HepG2 (cell line): ENCODE measurements at regions not wholly inside any gene's neighbourhood (a gene's known extent, or its start where the extent isn't known, plus 50 kb on each side); places are given as distances from the start of the nearest gene placed in this dataset.
A peak's percentile ranks its signal among the peaks of the same experiment; 100 is the strongest.

ENCODE experiments used
- ARID5B ChIP-seq: IDR thresholded peaks from 2 replicates; pipeline ENCODE4 v1.4.0; 2020; ENCODE audit warnings: mild to moderate bottlenecking, missing genetic modification reagents
- ATF4 ChIP-seq, 2 experiments: fragments of 450-650 bp in 1 of 2; sonication (generic) in 1 of 2; formaldehyde crosslinking; IDR thresholded peaks; 2 replicates each; pipeline versions ENCODE4 v1.5.0 to v1.8.0; 2020 to 2022; ENCODE audit warnings: mild to moderate bottlenecking in 1 of 2, missing genetic modification reagents in 1 of 2
- CHD2 ChIP-seq: IDR thresholded peaks from 2 replicates; pipeline ENCODE4 v1.6.1; 2011; ENCODE audit warnings: low read depth, low read length, improper control_type of control experiment
- DNMT1 ChIP-seq: sonication (generic); formaldehyde crosslinking; IDR thresholded peaks from 2 replicates; pipeline ENCODE4 v1.5.1; 2020; ENCODE audit warnings: mild to moderate bottlenecking, missing genetic modification reagents
- GTF2F1 ChIP-seq: fragments of 150-350 bp; IDR thresholded peaks from 2 replicates; pipeline ENCODE4 v1.6.1; 2014; ENCODE audit warnings: low read length
- GZF1 ChIP-seq: sonication (generic); formaldehyde crosslinking; IDR thresholded peaks from 2 replicates; pipeline ENCODE4 v1.5.1; 2020; ENCODE audit warnings: mild to moderate bottlenecking, missing genetic modification reagents
- IRF9 ChIP-seq: sonication (generic); formaldehyde crosslinking; IDR thresholded peaks from 2 replicates; pipeline ENCODE4 v1.8.0; 2022; ENCODE audit warnings: missing genetic modification reagents, mild to moderate bottlenecking, borderline replicate concordance
- LBX2 ChIP-seq: sonication (generic); formaldehyde crosslinking; IDR thresholded peaks from 2 replicates; pipeline ENCODE4 v1.5.0; 2020; ENCODE audit warnings: missing genetic modification reagents, mild to moderate bottlenecking, borderline replicate concordance
- MATR3 ChIP-seq: sonication (generic); formaldehyde crosslinking; IDR thresholded peaks from 2 replicates; pipeline ENCODE4 v1.4.0; 2020; ENCODE audit warnings: missing genetic modification reagents
- NR1H2 ChIP-seq: sonication (generic); formaldehyde crosslinking; IDR thresholded peaks from 2 replicates; pipeline ENCODE4 v1.8.1; 2022; ENCODE audit warnings: low read depth, missing genetic modification reagents, borderline replicate concordance
- PCBP1 ChIP-seq: fragments of 200-400 bp; formaldehyde crosslinking; IDR thresholded peaks from 2 replicates; pipeline ENCODE4 v1.6.1; 2017; ENCODE audit warnings: mild to moderate bottlenecking, low read depth, low read length, borderline replicate concordance
- SMAD1 ChIP-seq: sonication (generic); formaldehyde crosslinking; IDR thresholded peaks from 2 replicates; pipeline ENCODE4 v1.4.0; 2020; ENCODE audit warnings: missing genetic modification reagents, low read depth, mild to moderate bottlenecking, borderline replicate concordance
- SRY ChIP-seq: sonication (generic); formaldehyde crosslinking; IDR thresholded peaks from 2 replicates; pipeline ENCODE4 v1.8.0; 2022; ENCODE audit warnings: mild to moderate bottlenecking, missing genetic modification reagents
- THYN1 ChIP-seq: sonication (generic); formaldehyde crosslinking; IDR thresholded peaks from 2 replicates; pipeline ENCODE4 v1.8.1; 2023; ENCODE audit warnings: low read depth, mild to moderate bottlenecking, moderate library complexity, missing genetic modification reagents, borderline replicate concordance
- ZBTB1 ChIP-seq: sonication (generic); formaldehyde crosslinking; IDR thresholded peaks from 2 replicates; pipeline ENCODE4 v1.4.0; 2020; ENCODE audit warnings: missing genetic modification reagents, borderline replicate concordance
- ZFAT ChIP-seq: sonication (generic); formaldehyde crosslinking; conservative IDR thresholded peaks from 2 replicates; pipeline ENCODE4 v1.8.1; 2023; ENCODE audit warnings: missing genetic modification reagents, inconsistent platforms
- ZNF12 ChIP-seq: sonication (generic); formaldehyde crosslinking; IDR thresholded peaks from 2 replicates; pipeline ENCODE4 v1.5.0; 2020; ENCODE audit warnings: missing genetic modification reagents
- ZNF251 ChIP-seq: sonication (generic); formaldehyde crosslinking; IDR thresholded peaks from 2 replicates; pipeline ENCODE4 v1.9.0; 2021; ENCODE audit warnings: mild to moderate bottlenecking, missing genetic modification reagents
- ZNF292 ChIP-seq: sonication (generic); formaldehyde crosslinking; IDR thresholded peaks from 2 replicates; pipeline ENCODE4 v1.8.1; 2022; ENCODE audit warnings: mild to moderate bottlenecking, low read depth, missing genetic modification reagents, borderline replicate concordance
- ZNF331 ChIP-seq: sonication (generic); formaldehyde crosslinking; IDR thresholded peaks from 2 replicates; pipeline ENCODE4 v1.4.0; 2020; ENCODE audit warnings: missing genetic modification reagents
- ZNF678 ChIP-seq: sonication (generic); formaldehyde crosslinking; IDR thresholded peaks from 2 replicates; pipeline ENCODE4 v1.4.0; 2020; ENCODE audit warnings: mild to moderate bottlenecking, missing genetic modification reagents
- ZNF784 ChIP-seq: sonication (generic); formaldehyde crosslinking; IDR thresholded peaks from 2 replicates; pipeline ENCODE4 v1.5.1; 2020; ENCODE audit warnings: missing genetic modification reagents, mild to moderate bottlenecking, borderline replicate concordance
- ZNF788 ChIP-seq: sonication (generic); formaldehyde crosslinking; IDR thresholded peaks from 2 replicates; pipeline ENCODE4 v1.5.0; 2020; ENCODE audit warnings: mild to moderate bottlenecking, missing genetic modification reagents, borderline replicate concordance
- ZNF839 ChIP-seq: sonication (generic); formaldehyde crosslinking; IDR thresholded peaks from 2 replicates; pipeline ENCODE4 v1.4.0; 2020; ENCODE audit warnings: missing genetic modification reagents, mild to moderate bottlenecking, borderline replicate concordance

GRCh38 chr14:30375296-30375892 lies 183.6 kb upstream of the G2E3 start (continued):
- no peak for TF ChIP-seq ARID5B
- no peak for TF ChIP-seq GTF2F1
- no peak for TF ChIP-seq ZNF784 (CRISPR knock-in tag)
- TF ChIP-seq DNMT1 (CRISPR knock-in tag), result no peak
- TF ChIP-seq MATR3 (CRISPR knock-in tag), result no peak
- TF ChIP-seq PCBP1, result no peak
- TF ChIP-seq CHD2, result no peak
- TF ChIP-seq NR1H2 (CRISPR knock-in tag), result no peak
- no peak for TF ChIP-seq ZBTB1 (CRISPR knock-in tag)
- no peak for TF ChIP-seq ZFAT (CRISPR knock-in tag)
- TF ChIP-seq ZNF251 (CRISPR knock-in tag), result no peak
- no peak for TF ChIP-seq THYN1 (CRISPR knock-in tag)
- no peak for TF ChIP-seq LBX2
- TF ChIP-seq SRY (CRISPR knock-in tag), result no peak
- TF ChIP-seq ZNF788 (CRISPR knock-in tag), result 0 out of 2 replicates have a peak, but pooled peaks have one; percentile 36
- TF ChIP-seq ATF4 (CRISPR knock-in tag; IDR thresholded peaks at IDR 0.05), result no peak
- TF ChIP-seq ZNF839 (CRISPR knock-in tag), result no peak
- TF ChIP-seq SMAD1 (CRISPR knock-in tag), result no peak
- no peak for TF ChIP-seq ZNF678 (CRISPR knock-in tag)
- 0 out of 2 replicates have a peak, but pooled peaks have one; percentile 19 for TF ChIP-seq ZNF12 (CRISPR knock-in tag)
- TF ChIP-seq IRF9 (CRISPR knock-in tag), result no peak
- TF ChIP-seq ZNF331, result peak; percentile 34; the same call in 1 of the 2 replicates
- 0 out of 2 replicates have a peak, but pooled peaks have one; percentile 61 for TF ChIP-seq GZF1 (CRISPR knock-in tag)
- TF ChIP-seq ZNF292 (CRISPR knock-in tag), result no peak
